ENCODE measurements at regions not wholly inside any gene's neighbourhood (a gene's known extent, or its start where the extent isn't known, plus 50 kb on each side); places are given as distances from the start of the nearest gene placed in this dataset.

- Histone ChIP-seq H3K4me1 (ENCODE audit: control insufficient read depth, insufficient read depth, low read length, poor library complexity, severe bottlenecking) (peaks cover 2% of the 10 kb centered on the region), H3K9me3 (ENCODE audit: control insufficient read depth, low read length) (no peaks in the 10 kb centered on the region), H3K4me3 (ENCODE audit: extremely low read depth, insufficient read depth, low read length, poor library complexity, severe bottlenecking) (no peak overlapping the region), H3K36me3 (ENCODE audit: control insufficient read depth, insufficient read depth, low read length) (no peaks in the 10 kb centered on the region), H3K27ac (ENCODE audit: low read depth, low read length, severe bottlenecking) (no peak overlapping the region)
- WGBS, 2 experiments (ENCODE audit: insufficient coverage in 2 of 2): 54 to 61% methylated on average over 4 to 6 of the region's 6 CpGs
Observed at GRCh38 chrX:1941321-1941720, 326.5 kb downstream of the ASMT start.

- 96 to 99% methylated on average over 7 to 9 of the region's 10 CpGs for WGBS, 2 experiments (ENCODE audit: insufficient coverage in 2 of 2)
- Histone ChIP-seq H3K4me1 (ENCODE audit: control insufficient read depth, insufficient read depth, low read length, poor library complexity, severe bottlenecking) (peaks cover 2% of the 10 kb centered on the region), H3K4me3 (ENCODE audit: extremely low read depth, insufficient read depth, low read length, poor library complexity, severe bottlenecking) (no peak overlapping the region), H3K27ac (ENCODE audit: low read depth, low read length, severe bottlenecking) (no peak overlapping the region), H3K9me3 (ENCODE audit: control insufficient read depth, low read length) (no peaks in the 10 kb centered on the region), H3K36me3 (ENCODE audit: control insufficient read depth, insufficient read depth, low read length) (no peaks in the 10 kb centered on the region)
Observed at GRCh38 chrX:1945879-1946278, 331.0 kb downstream of the ASMT start.

- H3K4me1 ChIP-seq (ENCODE audit: control insufficient read depth, insufficient read depth, low read length, poor library complexity, severe bottlenecking): no peaks in the 10 kb centered on the region
- 90 to 95% methylated on average over 7 to 9 of the region's 9 CpGs for WGBS, 2 experiments (ENCODE audit: insufficient coverage in 2 of 2)
Observed at GRCh38 chrX:1946974-1947373, 332.1 kb downstream of the ASMT start.

More at GRCh38 chrX:1946974-1947373, 332.1 kb downstream of the ASMT start:
- H3K27ac ChIP-seq (ENCODE audit: low read depth, low read length, severe bottlenecking): no peak overlapping the region
- H3K4me3 ChIP-seq (ENCODE audit: extremely low read depth, insufficient read depth, low read length, poor library complexity, severe bottlenecking): no peak overlapping the region
- no peaks in the 10 kb centered on the region for H3K36me3 ChIP-seq (ENCODE audit: control insufficient read depth, insufficient read depth, low read length)
- no peaks in the 10 kb centered on the region for H3K9me3 ChIP-seq (ENCODE audit: control insufficient read depth, low read length)
